Stimulated activated CD4-positive, alpha-beta T cell treated with anti-CD3 and anti-CD28 coated beads, Interleukin-12 subunit alpha, Interleukin-12 subunit beta, amount 100 ng/mL, for 24 hours (primary cell): ENCODE measurements at regions not wholly inside any gene's neighbourhood (a gene's known extent, or its start where the extent isn't known, plus 50 kb on each side); places are given as distances from the start of the nearest gene placed in this dataset.

Source experiments
- DNase-seq, 2 experiments: peaks; one replicate each; pipeline ENCODE4 v3.0.0-alpha.2; 2020; ENCODE audit warnings: low read depth in 2 of 2

- no peak for DNase-seq
These were observed 73.8 kb downstream of the CBLN2 start for GRCh38 chr18:72470391-72470790.

GRCh38 chr18:72468021-72468710 lies 76.0 kb downstream of the CBLN2 start:
- DNase-seq, result no peak

- no peak for DNase-seq
These were observed 83.9 kb downstream of the CBLN2 start for GRCh38 chr18:72460210-72460680.

- no peak for DNase-seq
These were observed 85.9 kb downstream of the CBLN2 start for GRCh38 chr18:72458271-72458670.

GRCh38 chr18:72456802-72457201 lies 87.3 kb downstream of the CBLN2 start:
- no peak for DNase-seq

GRCh38 chr18:72452328-72452727 lies 91.8 kb downstream of the CBLN2 start:
- no peak for DNase-seq

GRCh38 chr18:72444798-72445155 lies 99.4 kb downstream of the CBLN2 start:
- no peak for DNase-seq

- DNase-seq, result no peak
These were observed 99.9 kb downstream of the CBLN2 start for GRCh38 chr18:72444111-72444797.

GRCh38 chr18:72436401-72436800 lies 107.7 kb downstream of the CBLN2 start:
- no peak for DNase-seq

- DNase-seq, result no peak
These were observed 110.4 kb downstream of the CBLN2 start for GRCh38 chr18:72433756-72434155.

GRCh38 chr18:72427721-72428120 lies 116.4 kb downstream of the CBLN2 start:
- DNase-seq, result no peak

GRCh38 chr18:72419914-72420313 lies 124.2 kb downstream of the CBLN2 start:
- no peak for DNase-seq

- no peak for DNase-seq
These were observed 131.2 kb downstream of the CBLN2 start for GRCh38 chr18:72412927-72413326.

GRCh38 chr18:72411261-72411660 lies 132.9 kb downstream of the CBLN2 start:
- no peak for DNase-seq

GRCh38 chr18:72410399-72410798 lies 133.7 kb downstream of the CBLN2 start:
- no peak for DNase-seq

- DNase-seq, result no peak
These were observed 134.2 kb downstream of the CBLN2 start for GRCh38 chr18:72409903-72410302.

- DNase-seq, result no peak
These were observed 137.1 kb downstream of the CBLN2 start for GRCh38 chr18:72407048-72407447.

- no peak for DNase-seq
These were observed 152.2 kb downstream of the CBLN2 start for GRCh38 chr18:72391951-72392350.

GRCh38 chr18:72391427-72391826 lies 152.7 kb downstream of the CBLN2 start:
- DNase-seq, result no peak

- no peak for DNase-seq
These were observed 166.1 kb downstream of the CBLN2 start for GRCh38 chr18:72378016-72378415.

- no peak for DNase-seq
These were observed 167.9 kb downstream of the CBLN2 start for GRCh38 chr18:72376256-72376655.

GRCh38 chr18:72375618-72376017 lies 168.5 kb downstream of the CBLN2 start:
- DNase-seq, result no peak

GRCh38 chr18:72372076-72372475 lies 172.1 kb downstream of the CBLN2 start:
- DNase-seq, result no peak

- DNase-seq, result no peak
These were observed 175.8 kb downstream of the CBLN2 start for GRCh38 chr18:72368308-72368707.
